ENCODE measurements at regions not wholly inside any gene's neighbourhood (a gene's known extent, or its start where the extent isn't known, plus 50 kb on each side); places are given as distances from the start of the nearest gene placed in this dataset.

GRCh38 chr4:151928112-151928511 is 167.3 kb upstream of the GATB start:
- no peak overlapping the region for H3K4me3 ChIP-seq (ENCODE audit: low read depth, low read length)
- no peak for TF ChIP-seq CTCF (IDR thresholded peaks at IDR 0.05; ENCODE audit: low read depth, low read length)

- TF ChIP-seq CTCF (IDR thresholded peaks at IDR 0.05; ENCODE audit: low read depth, low read length): no peak
Observed at GRCh38 chr4:151922811-151923210, 162.0 kb upstream of the GATB start.

GRCh38 chr4:151922306-151922705 is 161.5 kb upstream of the GATB start:
- no peak overlapping the region for H3K4me3 ChIP-seq (ENCODE audit: low read depth, low read length)
- TF ChIP-seq CTCF (IDR thresholded peaks at IDR 0.05; ENCODE audit: low read depth, low read length): no peak

More at GRCh38 chr4:151922811-151923210, 162.0 kb upstream of the GATB start:
- H3K4me3 ChIP-seq (ENCODE audit: low read depth, low read length): no peak overlapping the region

GRCh38 chr4:151921811-151922210 is 161.0 kb upstream of the GATB start:
- H3K4me3 ChIP-seq (ENCODE audit: low read depth, low read length): no peak overlapping the region

GRCh38 chr4:151921386-151921785 is 160.6 kb upstream of the GATB start:
- TF ChIP-seq CTCF (IDR thresholded peaks at IDR 0.05; ENCODE audit: low read depth, low read length): no peak
- no peak overlapping the region for H3K4me3 ChIP-seq (ENCODE audit: low read depth, low read length)

More at GRCh38 chr4:151921811-151922210, 161.0 kb upstream of the GATB start:
- TF ChIP-seq CTCF (IDR thresholded peaks at IDR 0.05; ENCODE audit: low read depth, low read length): no peak

GRCh38 chr4:151917145-151917734 is 156.4 kb upstream of the GATB start:
- no peak overlapping the region for H3K4me3 ChIP-seq (ENCODE audit: low read depth, low read length)
- no peak for TF ChIP-seq CTCF (IDR thresholded peaks at IDR 0.05; ENCODE audit: low read depth, low read length)

GRCh38 chr4:151912632-151913031 is 151.8 kb upstream of the GATB start:
- H3K4me3 ChIP-seq (ENCODE audit: low read depth, low read length): no peak overlapping the region
- no peak for TF ChIP-seq CTCF (IDR thresholded peaks at IDR 0.05; ENCODE audit: low read depth, low read length)
